NCI-H2081 treated with DMSO at 0.1 percent for 48 hours (cell line): ENCODE measurements at regions not wholly inside any gene's neighbourhood (a gene's known extent, or its start where the extent isn't known, plus 50 kb on each side); places are given as distances from the start of the nearest gene placed in this dataset.

Experiments
- DNase-seq: peaks from one replicate; lab custom pipeline; 2025; lab: John Stamatoyannopoulos, UW

- DNase-seq: no peak
Observed at GRCh38 chr10:21092683-21093524, 195.8 kb upstream of the NEBL start.

- no peak for DNase-seq
Observed at GRCh38 chr10:21090609-21091082, 193.5 kb upstream of the NEBL start.

DNA sequence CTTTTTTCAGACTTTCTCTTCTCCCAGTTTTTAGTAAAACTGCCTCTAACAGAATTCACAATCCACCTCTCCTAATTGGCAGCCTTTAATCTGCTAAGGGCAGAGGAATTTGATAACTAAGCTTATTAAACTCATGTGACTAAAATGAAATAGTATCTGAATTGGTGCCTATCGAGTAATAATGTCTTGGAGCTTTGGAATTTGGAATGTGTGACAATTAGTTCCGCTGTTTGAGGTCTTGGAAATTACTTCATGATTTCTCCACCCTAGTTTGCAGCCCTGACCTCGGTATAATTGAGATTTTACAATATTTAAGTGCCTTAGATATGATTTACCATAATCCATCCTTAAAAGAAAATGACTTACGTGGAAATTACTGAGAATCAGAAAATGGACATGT lies 190.4 kb upstream of the NEBL start:
- DNase-seq: no peak

- no peak for DNase-seq
Observed at GRCh38 chr10:21084700-21085099, 187.6 kb upstream of the NEBL start.

- no peak for DNase-seq
Observed at GRCh38 chr10:21083861-21084260, 186.8 kb upstream of the NEBL start.

- DNase-seq: no peak
Observed at GRCh38 chr10:21082206-21082605, 185.1 kb upstream of the NEBL start.

- no peak for DNase-seq
Observed at GRCh38 chr10:21080261-21080660, 183.2 kb upstream of the NEBL start.

DNA sequence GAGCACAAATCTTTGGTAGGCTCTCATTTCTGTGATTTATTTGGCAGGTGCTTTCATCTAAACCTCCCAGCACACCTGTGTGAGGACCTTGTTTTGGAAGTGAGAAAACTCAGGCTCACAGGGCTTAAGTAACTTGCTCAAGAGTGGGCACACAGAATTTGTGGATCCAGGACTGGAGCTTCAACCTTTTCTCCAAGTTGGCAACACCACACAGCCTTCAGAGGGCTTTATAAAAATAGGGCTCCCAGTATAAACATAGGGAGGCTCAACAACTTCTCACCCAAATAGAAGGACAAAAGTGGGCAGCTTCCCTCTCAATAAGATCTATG lies 182.2 kb upstream of the NEBL start:
- DNase-seq: no peak

GRCh38 chr10:21078410-21079329 lies 181.6 kb upstream of the NEBL start:
- peak; percentile 5 for DNase-seq

DNA sequence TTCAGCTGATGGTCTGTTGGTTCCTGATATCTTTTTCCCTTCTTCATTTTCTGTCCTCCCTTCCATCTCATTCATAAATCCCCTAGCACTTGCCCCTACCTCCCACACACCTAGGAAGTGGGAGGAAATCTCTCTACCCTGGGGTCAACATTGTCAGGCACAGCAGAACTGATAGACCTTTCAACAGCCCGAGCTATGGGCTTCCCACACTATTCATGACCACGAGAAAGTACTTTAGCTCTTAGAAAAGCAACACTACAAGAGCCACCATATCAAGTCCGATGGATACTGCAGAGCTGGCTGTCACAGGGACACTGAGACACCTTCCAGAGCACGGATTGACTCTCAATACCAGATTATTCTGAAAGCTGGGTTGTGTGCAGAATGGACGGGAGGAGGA lies 180.6 kb upstream of the NEBL start:
- DNase-seq: no peak

DNA sequence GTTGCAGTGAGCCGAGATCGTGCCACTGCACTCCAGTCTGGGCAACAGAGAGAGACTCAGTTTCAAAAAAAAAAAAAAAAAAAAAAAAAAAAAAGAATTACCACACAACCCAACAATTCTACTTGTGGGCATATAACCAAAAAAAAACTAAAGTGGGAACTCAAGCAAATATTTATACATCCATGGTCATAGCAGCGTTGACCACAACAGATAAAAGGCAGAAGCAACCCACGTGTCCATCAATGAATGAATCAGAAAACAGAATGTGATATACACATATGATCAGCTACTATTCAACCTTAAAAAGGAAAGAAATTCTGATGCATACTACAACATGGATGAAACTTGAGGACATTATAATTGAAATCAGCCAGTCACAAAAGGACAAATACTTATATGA lies 179.3 kb upstream of the NEBL start:
- no peak for DNase-seq

GRCh38 chr10:21075880-21076279 lies 178.8 kb upstream of the NEBL start:
- DNase-seq: no peak

DNA sequence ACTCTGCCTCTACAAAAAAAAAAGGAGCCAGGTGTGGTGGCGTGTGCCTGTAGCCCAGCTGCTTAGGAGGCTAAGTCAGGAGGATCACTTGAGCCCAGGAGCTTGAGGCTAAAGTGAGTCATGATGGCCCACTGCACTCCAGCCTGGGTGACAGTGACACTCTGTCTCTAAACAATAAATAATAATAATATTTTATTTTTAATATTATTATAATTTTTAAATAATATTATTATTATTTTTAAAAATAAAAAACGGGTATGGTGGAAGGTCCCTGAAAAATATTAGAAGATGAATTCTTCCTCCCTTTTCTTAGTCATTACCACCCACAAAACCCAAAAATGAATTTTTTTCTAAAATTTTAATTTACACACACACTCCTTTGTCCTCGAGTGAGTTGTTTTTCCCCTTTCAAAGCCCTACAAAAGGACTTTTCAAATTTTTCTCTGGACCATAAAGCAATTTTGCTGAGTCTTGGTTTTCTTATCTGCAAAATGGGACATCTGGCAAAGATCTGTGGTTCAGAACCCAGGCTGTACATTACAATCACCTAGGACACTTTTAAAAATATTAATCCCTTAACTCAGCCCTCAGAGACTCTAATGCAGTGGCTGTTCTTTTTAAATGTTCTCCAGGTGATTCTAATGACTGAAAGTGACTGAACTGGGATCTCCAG lies 174.0 kb upstream of the NEBL start:
- no peak for DNase-seq

- no peak for DNase-seq
Observed at GRCh38 chr10:21069929-21070700, 173.0 kb upstream of the NEBL start.

- no peak for DNase-seq
Observed at GRCh38 chr10:21069278-21069677, 172.2 kb upstream of the NEBL start.

- no peak for DNase-seq
Observed at GRCh38 chr10:21068026-21068656, 171.0 kb upstream of the NEBL start.

DNA sequence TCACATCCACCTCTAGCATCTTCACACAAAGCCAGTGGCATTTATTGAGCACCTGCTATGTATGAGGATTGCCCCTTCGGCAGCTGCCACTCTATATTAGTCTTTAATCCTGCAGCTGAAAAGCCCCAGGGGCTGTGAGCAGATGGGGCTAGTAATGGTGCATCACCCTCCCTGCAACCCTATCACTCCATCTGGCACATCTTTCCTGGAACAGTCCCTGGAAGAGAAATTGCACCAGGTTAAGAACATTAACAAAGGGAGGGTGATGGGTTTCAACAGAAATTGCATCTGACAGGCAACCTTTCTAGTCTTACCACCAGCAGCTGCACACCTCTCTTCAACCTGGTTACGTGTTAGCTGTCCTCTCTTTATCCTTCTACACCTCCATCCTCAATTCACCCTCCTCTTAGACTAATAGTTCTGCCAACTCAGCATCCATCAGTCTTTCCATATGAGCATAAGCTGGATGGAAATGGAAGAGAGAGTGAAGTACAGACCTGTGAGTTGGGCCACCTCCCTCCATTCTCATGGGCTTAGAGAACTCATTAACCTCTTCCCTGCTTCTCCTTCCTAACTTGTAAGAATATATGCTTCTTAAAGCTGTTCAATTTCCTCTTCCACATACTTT lies 168.6 kb upstream of the NEBL start:
- DNase-seq: no peak

DNA sequence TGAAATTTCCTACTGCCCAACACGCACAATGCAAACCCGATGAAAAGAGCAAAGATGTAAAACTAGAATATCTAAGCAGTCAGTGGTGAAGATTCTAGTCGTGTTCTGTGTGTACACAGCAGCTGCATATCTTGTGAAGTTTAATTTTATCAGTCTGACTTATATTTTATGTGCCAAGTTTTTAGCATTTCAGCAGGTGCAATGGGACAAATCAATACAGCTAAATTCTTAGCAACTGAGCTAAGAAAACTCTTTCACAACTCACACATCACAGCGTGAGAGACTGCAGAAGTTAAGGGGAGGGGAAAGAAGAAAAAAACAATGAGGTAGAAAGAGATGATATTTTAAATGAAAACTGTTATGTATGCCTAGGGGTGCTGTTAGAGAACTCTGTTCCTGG lies 164.9 kb upstream of the NEBL start:
- no peak for DNase-seq

DNA sequence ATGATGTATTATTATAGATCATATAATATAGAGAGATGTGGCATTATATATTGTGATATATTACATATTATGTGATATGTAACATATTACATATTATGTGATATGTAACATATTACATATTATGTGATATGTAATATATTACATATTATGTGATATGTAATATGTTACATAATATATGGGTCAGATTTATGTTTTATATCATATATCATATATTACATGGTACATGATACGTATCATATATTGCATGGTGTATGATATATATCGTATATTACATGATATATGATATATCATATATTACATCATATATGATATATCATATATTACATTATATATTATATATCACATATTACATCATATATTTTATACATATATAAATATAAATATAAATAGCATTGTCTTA lies 164.1 kb upstream of the NEBL start:
- no peak for DNase-seq

- DNase-seq: no peak
Observed at GRCh38 chr10:21060626-21061025, 163.5 kb upstream of the NEBL start.

DNA sequence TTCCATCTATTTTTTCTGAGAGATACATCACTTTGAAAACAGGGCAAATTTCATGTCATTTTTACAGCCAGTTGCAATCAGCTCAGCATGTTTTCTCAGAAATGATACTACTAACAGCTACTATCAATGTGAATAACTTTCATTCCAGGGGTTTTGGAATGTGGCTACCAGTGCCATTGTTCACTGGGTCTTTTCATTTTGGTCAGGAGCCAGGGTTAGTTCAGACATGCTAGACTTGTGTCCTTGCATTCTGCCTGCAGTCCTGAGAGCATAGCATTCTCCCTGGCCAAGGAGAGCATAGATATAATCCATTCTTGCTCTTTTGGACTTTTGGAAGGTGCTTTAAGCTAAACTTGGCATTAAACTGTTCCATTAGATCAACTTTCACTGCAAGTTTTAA lies 160.9 kb upstream of the NEBL start:
- no peak for DNase-seq
